ENCODE measurements at regions not wholly inside any gene's neighbourhood (a gene's known extent, or its start where the extent isn't known, plus 50 kb on each side); places are given as distances from the start of the nearest gene placed in this dataset.

- Histone ChIP-seq H3K9me3 (ENCODE audit: low read length) (no peaks in the 10 kb centered on the region), H3K4me3 (ENCODE audit: low read length) (no peak overlapping the region), H2AFZ (ENCODE audit: low read length) (no peak overlapping the region), H3K9me2 (replicated peaks; ENCODE audit: insufficient read depth, low read length) (no peaks in the 10 kb centered on the region), H3K27ac (ENCODE audit: low read length) (no peak overlapping the region), H3K4me2 (ENCODE audit: low read depth, low read length, poor library complexity, severe bottlenecking) (no peak overlapping the region), H4K20me1 (ENCODE audit: insufficient read depth, low read depth, low read length) (no peaks in the 10 kb centered on the region), H3K9ac (ENCODE audit: low read length) (no peak overlapping the region), H3K4me1 (ENCODE audit: low read length) (no peaks in the 10 kb centered on the region), H3K36me3 (ENCODE audit: insufficient read depth, low read length) (no peaks in the 10 kb centered on the region), H3K79me2 (ENCODE audit: low read length) (no peaks in the 10 kb centered on the region), H3K27me3 (ENCODE audit: low read length) (no peaks in the 10 kb centered on the region)
- no peak for DNase-seq
Observed at GRCh38 chr15:93986400-93986984, 244.9 kb upstream of the MCTP2 start.

- H3K4me1 ChIP-seq (ENCODE audit: low read length), result no peaks in the 10 kb centered on the region
- no peak overlapping the region for H3K27ac ChIP-seq (ENCODE audit: low read length)
Observed at GRCh38 chr15:93985925-93986324, 245.4 kb upstream of the MCTP2 start.

GRCh38 chr15:93985176-93985575, 246.2 kb upstream of the MCTP2 start:
- no peak overlapping the region for H3K9ac ChIP-seq (ENCODE audit: low read length)
- no peaks in the 10 kb centered on the region for H3K9me3 ChIP-seq (ENCODE audit: low read length)
- H3K36me3 ChIP-seq (ENCODE audit: insufficient read depth, low read length), result no peaks in the 10 kb centered on the region
- no peaks in the 10 kb centered on the region for H3K79me2 ChIP-seq (ENCODE audit: low read length)
- H3K4me1 ChIP-seq (ENCODE audit: low read length), result no peaks in the 10 kb centered on the region
- DNase-seq, result no peak
- H2AFZ ChIP-seq (ENCODE audit: low read length), result no peak overlapping the region
- H3K4me3 ChIP-seq (ENCODE audit: low read length), result no peak overlapping the region
- no peaks in the 10 kb centered on the region for H3K9me2 ChIP-seq (replicated peaks; ENCODE audit: insufficient read depth, low read length)
- no peaks in the 10 kb centered on the region for H4K20me1 ChIP-seq (ENCODE audit: insufficient read depth, low read depth, low read length)
- H3K27ac ChIP-seq (ENCODE audit: low read length), result no peak overlapping the region
- H3K27me3 ChIP-seq (ENCODE audit: low read length), result no peaks in the 10 kb centered on the region
- H3K4me2 ChIP-seq (ENCODE audit: low read depth, low read length, poor library complexity, severe bottlenecking), result no peak overlapping the region

More at GRCh38 chr15:93985925-93986324, 245.4 kb upstream of the MCTP2 start:
- Histone ChIP-seq H3K9ac (ENCODE audit: low read length) (no peak overlapping the region), H3K9me3 (ENCODE audit: low read length) (no peaks in the 10 kb centered on the region), H3K9me2 (replicated peaks; ENCODE audit: insufficient read depth, low read length) (no peaks in the 10 kb centered on the region), H4K20me1 (ENCODE audit: insufficient read depth, low read depth, low read length) (no peaks in the 10 kb centered on the region), H3K36me3 (ENCODE audit: insufficient read depth, low read length) (no peaks in the 10 kb centered on the region), H3K4me2 (ENCODE audit: low read depth, low read length, poor library complexity, severe bottlenecking) (no peak overlapping the region), H3K4me3 (ENCODE audit: low read length) (no peak overlapping the region), H3K79me2 (ENCODE audit: low read length) (no peaks in the 10 kb centered on the region), H2AFZ (ENCODE audit: low read length) (no peak overlapping the region), H3K27me3 (ENCODE audit: low read length) (no peaks in the 10 kb centered on the region)
- no peak for DNase-seq

- H3K27ac ChIP-seq (ENCODE audit: low read length), result no peak overlapping the region
- H3K79me2 ChIP-seq (ENCODE audit: low read length), result no peaks in the 10 kb centered on the region
- no peak overlapping the region for H3K9ac ChIP-seq (ENCODE audit: low read length)
- DNase-seq, result no peak
- H2AFZ ChIP-seq (ENCODE audit: low read length), result no peak overlapping the region
- H3K36me3 ChIP-seq (ENCODE audit: insufficient read depth, low read length), result no peaks in the 10 kb centered on the region
- no peaks in the 10 kb centered on the region for H4K20me1 ChIP-seq (ENCODE audit: insufficient read depth, low read depth, low read length)
- H3K4me1 ChIP-seq (ENCODE audit: low read length), result no peaks in the 10 kb centered on the region
- no peak overlapping the region for H3K4me2 ChIP-seq (ENCODE audit: low read depth, low read length, poor library complexity, severe bottlenecking)
- no peaks in the 10 kb centered on the region for H3K9me3 ChIP-seq (ENCODE audit: low read length)
- H3K4me3 ChIP-seq (ENCODE audit: low read length), result no peak overlapping the region
- no peaks in the 10 kb centered on the region for H3K9me2 ChIP-seq (replicated peaks; ENCODE audit: insufficient read depth, low read length)
- no peaks in the 10 kb centered on the region for H3K27me3 ChIP-seq (ENCODE audit: low read length)
Observed at GRCh38 chr15:93983526-93983925, 247.8 kb upstream of the MCTP2 start.

GRCh38 chr15:93982226-93982727, 249.1 kb upstream of the MCTP2 start:
- no peaks in the 10 kb centered on the region for H3K4me1 ChIP-seq (ENCODE audit: low read length)
- DNase-seq, result no peak

GRCh38 chr15:93981706-93982105, 249.7 kb upstream of the MCTP2 start:
- no peaks in the 10 kb centered on the region for H3K9me3 ChIP-seq (ENCODE audit: low read length)
- H3K36me3 ChIP-seq (ENCODE audit: insufficient read depth, low read length), result no peaks in the 10 kb centered on the region
- H4K20me1 ChIP-seq (ENCODE audit: insufficient read depth, low read depth, low read length), result no peaks in the 10 kb centered on the region
- no peak overlapping the region for H3K4me2 ChIP-seq (ENCODE audit: low read depth, low read length, poor library complexity, severe bottlenecking)
- no peak overlapping the region for H3K4me3 ChIP-seq (ENCODE audit: low read length)
- H3K9me2 ChIP-seq (replicated peaks; ENCODE audit: insufficient read depth, low read length), result no peaks in the 10 kb centered on the region
- no peak for DNase-seq
- no peaks in the 10 kb centered on the region for H3K27me3 ChIP-seq (ENCODE audit: low read length)
- no peak overlapping the region for H2AFZ ChIP-seq (ENCODE audit: low read length)
- H3K9ac ChIP-seq (ENCODE audit: low read length), result no peak overlapping the region
- H3K27ac ChIP-seq (ENCODE audit: low read length), result no peak overlapping the region
- no peaks in the 10 kb centered on the region for H3K79me2 ChIP-seq (ENCODE audit: low read length)
- no peaks in the 10 kb centered on the region for H3K4me1 ChIP-seq (ENCODE audit: low read length)

More at GRCh38 chr15:93982226-93982727, 249.1 kb upstream of the MCTP2 start:
- Histone ChIP-seq H3K79me2 (ENCODE audit: low read length) (no peaks in the 10 kb centered on the region), H4K20me1 (ENCODE audit: insufficient read depth, low read depth, low read length) (no peaks in the 10 kb centered on the region), H3K9me3 (ENCODE audit: low read length) (no peaks in the 10 kb centered on the region), H3K9me2 (replicated peaks; ENCODE audit: insufficient read depth, low read length) (no peaks in the 10 kb centered on the region), H3K9ac (ENCODE audit: low read length) (no peak overlapping the region), H3K27ac (ENCODE audit: low read length) (no peak overlapping the region), H3K27me3 (ENCODE audit: low read length) (no peaks in the 10 kb centered on the region), H3K4me3 (ENCODE audit: low read length) (no peak overlapping the region), H3K4me2 (ENCODE audit: low read depth, low read length, poor library complexity, severe bottlenecking) (no peak overlapping the region), H2AFZ (ENCODE audit: low read length) (no peak overlapping the region), H3K36me3 (ENCODE audit: insufficient read depth, low read length) (no peaks in the 10 kb centered on the region)

- no peak overlapping the region for H3K9ac ChIP-seq (ENCODE audit: low read length)
- H3K79me2 ChIP-seq (ENCODE audit: low read length), result no peaks in the 10 kb centered on the region
- no peaks in the 10 kb centered on the region for H3K36me3 ChIP-seq (ENCODE audit: insufficient read depth, low read length)
- no peak overlapping the region for H3K27ac ChIP-seq (ENCODE audit: low read length)
- H4K20me1 ChIP-seq (ENCODE audit: insufficient read depth, low read depth, low read length), result no peaks in the 10 kb centered on the region
- no peak overlapping the region for H2AFZ ChIP-seq (ENCODE audit: low read length)
- H3K4me3 ChIP-seq (ENCODE audit: low read length), result no peak overlapping the region
- H3K9me3 ChIP-seq (ENCODE audit: low read length), result no peaks in the 10 kb centered on the region
- no peak for DNase-seq
- H3K4me1 ChIP-seq (ENCODE audit: low read length), result no peaks in the 10 kb centered on the region
- H3K9me2 ChIP-seq (replicated peaks; ENCODE audit: insufficient read depth, low read length), result no peaks in the 10 kb centered on the region
- no peaks in the 10 kb centered on the region for H3K27me3 ChIP-seq (ENCODE audit: low read length)
- no peak overlapping the region for H3K4me2 ChIP-seq (ENCODE audit: low read depth, low read length, poor library complexity, severe bottlenecking)
Observed at GRCh38 chr15:93980261-93980911, 251.0 kb upstream of the MCTP2 start.

GRCh38 chr15:93974804-93975481, 256.4 kb upstream of the MCTP2 start:
- no peaks in the 10 kb centered on the region for H3K27me3 ChIP-seq (ENCODE audit: low read length)
- no peak for DNase-seq

More at GRCh38 chr15:93974804-93975481, 256.4 kb upstream of the MCTP2 start:
- Histone ChIP-seq H3K27ac (ENCODE audit: low read length) (no peak overlapping the region), H3K9me3 (ENCODE audit: low read length) (no peaks in the 10 kb centered on the region), H3K79me2 (ENCODE audit: low read length) (no peaks in the 10 kb centered on the region), H3K4me2 (ENCODE audit: low read depth, low read length, poor library complexity, severe bottlenecking) (no peak overlapping the region), H3K4me3 (ENCODE audit: low read length) (no peak overlapping the region), H3K9me2 (replicated peaks; ENCODE audit: insufficient read depth, low read length) (no peaks in the 10 kb centered on the region), H4K20me1 (ENCODE audit: insufficient read depth, low read depth, low read length) (no peaks in the 10 kb centered on the region), H3K4me1 (ENCODE audit: low read length) (no peaks in the 10 kb centered on the region), H3K9ac (ENCODE audit: low read length) (no peak overlapping the region), H3K36me3 (ENCODE audit: insufficient read depth, low read length) (no peaks in the 10 kb centered on the region), H2AFZ (ENCODE audit: low read length) (no peak overlapping the region)

Measured in Karpas-422 (cell line).